Amygdala (tissue), 56 donors: ENCODE measurements at regions not wholly inside any gene's neighbourhood (a gene's known extent, or its start where the extent isn't known, plus 50 kb on each side); places are given as distances from the start of the nearest gene placed in this dataset.
"Not testable (repeated sequence)": the region's sequence is repeated elsewhere in the genome, so short reads cannot be mapped to it uniquely, and the experiment has no call there.

Experiments used
- DNase-seq, 56 donors: peaks; one replicate each; lab custom pipeline; 2025; lab: John Stamatoyannopoulos, UW

DNA sequence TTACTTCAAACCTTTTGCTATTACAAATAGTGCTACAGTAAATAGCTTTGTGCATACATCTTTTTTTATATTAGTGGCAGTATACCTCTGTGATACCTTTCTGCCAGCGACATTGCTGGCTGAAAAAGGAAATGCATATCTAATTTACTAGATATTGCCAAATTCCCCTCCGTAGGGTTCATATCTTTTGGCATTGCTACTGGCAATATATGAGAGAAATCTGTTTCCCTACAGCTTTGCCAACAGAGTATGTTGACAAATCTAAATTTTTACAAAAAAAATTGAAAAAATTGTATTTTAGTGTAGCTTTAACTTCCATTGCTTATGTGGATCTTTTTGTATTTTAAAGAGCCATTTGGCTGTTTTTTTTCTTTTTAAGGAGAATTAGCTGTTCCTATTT lies 426.7 kb downstream of the TRIB2 start:
- no peak for DNase-seq

DNA sequence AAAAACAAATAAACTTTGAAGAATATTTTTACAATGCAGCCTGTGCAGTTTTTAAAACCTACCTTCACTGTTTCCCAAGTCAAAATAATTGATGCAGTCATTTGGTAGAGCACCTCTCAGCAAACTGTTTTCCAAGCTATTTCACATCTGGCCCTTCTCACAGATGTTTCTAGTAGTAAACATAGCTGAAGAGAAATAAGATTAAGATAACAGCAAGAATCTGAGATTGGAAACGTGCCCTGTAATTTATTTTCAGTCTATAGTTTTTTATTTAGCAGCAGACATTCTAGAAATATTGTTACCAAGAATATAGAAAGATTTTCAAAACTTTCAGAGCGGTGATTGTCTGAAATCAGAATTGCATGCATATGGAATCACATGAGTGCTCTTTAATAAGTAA lies 440.2 kb downstream of the TRIB2 start:
- DNase-seq: no peak

GRCh38 chr2:13158466-13158865 lies 441.7 kb downstream of the TRIB2 start:
- DNase-seq: no peak

DNA sequence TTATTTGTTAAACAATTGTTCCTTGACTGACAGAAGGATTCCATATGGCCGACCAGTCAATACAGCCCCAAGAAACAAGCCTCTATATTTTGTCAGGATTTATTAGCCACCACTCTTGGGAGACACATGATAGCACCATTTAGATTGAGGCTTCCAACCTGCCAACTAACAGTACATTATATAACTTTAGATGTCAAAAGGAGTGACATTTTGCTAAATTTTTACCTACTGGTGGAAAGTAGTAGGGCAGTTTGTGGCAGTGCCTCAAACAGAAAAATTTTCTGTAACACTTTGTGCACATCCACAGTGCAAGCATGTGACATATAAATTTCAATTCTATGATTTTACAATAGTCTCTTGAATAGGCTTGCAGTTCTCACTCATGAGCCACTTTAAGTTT lies 464.0 kb downstream of the TRIB2 start:
- DNase-seq: no peak

DNA sequence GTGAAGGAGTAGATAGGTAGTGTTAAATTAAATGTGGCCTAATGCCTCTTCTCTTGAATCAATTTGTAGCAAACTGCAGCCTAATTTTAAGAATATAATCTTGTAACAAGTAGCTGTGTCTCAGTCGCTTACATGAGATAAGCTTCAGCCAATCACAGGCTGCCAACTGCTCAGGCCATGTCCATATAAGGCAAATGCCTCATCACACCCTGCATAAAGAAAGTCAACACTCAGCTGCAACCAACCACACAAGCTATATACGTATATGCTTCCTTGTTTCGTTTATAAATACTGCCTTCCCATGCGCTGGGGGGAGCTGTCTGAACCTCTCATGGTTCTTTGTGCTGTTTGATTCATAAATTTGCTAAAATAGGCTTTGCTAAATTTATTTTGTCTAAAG lies 476.3 kb downstream of the TRIB2 start:
- no peak for DNase-seq

- no peak for DNase-seq
These were observed 477.2 kb downstream of the TRIB2 start for GRCh38 chr2:13193900-13194299.

DNA sequence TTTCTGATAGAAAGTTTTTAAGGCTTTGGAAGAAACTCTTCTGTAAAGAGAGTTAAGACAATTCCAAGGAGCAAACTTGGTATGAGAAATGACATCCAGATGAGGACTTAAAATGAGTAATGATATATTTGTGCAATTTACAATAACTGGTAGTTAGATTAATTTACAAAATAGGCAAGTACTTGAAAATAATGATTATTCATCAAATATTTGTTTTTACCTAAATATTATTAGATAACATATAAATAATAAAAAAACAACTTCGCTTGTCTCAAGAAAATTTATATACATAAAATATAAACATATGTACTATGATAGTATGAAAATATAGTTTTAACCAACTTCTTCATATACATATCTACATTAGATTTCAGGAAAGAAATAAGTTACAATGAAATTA lies 478.5 kb downstream of the TRIB2 start:
- DNase-seq: no peak

GRCh38 chr2:13197248-13197647 lies 480.5 kb downstream of the TRIB2 start:
- no peak for DNase-seq

DNA sequence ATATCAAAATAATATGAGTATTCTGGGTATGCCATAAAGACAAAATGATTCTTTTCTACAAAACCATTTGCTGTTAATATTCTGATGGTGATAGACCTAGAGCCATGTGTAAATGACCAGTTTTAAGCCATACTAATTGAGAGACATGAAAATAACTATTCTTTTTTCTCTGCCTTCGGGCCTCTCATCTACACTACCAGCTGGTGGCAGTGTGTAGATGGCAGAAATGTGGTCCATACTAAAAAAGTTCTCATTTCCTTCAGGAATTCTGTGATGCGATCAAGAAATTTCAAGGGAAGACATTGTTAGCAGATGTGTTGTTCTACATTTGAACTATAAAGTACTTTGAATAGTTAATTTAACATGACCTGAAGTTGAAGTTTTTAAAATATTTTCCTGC lies 485.2 kb downstream of the TRIB2 start:
- no peak for DNase-seq

DNA sequence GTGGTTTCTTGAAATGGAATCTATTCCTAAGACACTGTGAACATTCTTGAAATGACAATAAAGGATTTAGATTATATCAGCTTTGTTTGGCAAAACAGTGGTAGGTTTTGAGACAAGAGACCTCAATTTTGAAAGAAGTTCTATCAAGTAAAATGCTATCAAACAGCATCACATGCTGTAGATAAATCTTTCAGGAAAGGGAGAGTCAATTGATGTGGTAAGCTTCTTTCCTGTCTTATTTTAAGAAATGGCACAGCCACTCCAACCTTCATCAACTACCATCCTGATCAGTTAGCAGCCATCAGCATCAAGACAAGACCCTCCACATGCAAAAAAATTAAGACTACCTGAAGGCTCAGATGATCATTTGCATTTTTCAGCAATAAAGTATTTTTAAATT lies 495.4 kb downstream of the TRIB2 start:
- no peak for DNase-seq

DNA sequence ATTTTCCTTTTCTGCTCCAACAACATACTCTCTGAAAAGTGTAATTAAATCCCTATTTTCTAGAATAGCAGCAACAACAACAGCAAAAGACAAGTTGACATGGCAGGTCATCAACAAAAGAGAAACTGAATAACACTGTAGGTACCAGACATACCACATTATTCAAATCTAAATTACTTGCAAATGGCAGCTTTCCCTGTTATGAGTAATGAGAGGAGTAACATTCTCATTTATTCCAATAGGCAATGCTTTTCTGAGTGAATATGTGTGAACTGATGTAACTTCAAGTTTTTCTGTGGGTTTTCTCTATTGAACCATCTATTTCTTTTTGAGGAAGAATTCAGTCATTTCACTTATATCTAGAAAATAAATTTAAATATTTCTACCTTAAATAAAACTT lies 501.5 kb downstream of the TRIB2 start:
- no peak for DNase-seq

DNA sequence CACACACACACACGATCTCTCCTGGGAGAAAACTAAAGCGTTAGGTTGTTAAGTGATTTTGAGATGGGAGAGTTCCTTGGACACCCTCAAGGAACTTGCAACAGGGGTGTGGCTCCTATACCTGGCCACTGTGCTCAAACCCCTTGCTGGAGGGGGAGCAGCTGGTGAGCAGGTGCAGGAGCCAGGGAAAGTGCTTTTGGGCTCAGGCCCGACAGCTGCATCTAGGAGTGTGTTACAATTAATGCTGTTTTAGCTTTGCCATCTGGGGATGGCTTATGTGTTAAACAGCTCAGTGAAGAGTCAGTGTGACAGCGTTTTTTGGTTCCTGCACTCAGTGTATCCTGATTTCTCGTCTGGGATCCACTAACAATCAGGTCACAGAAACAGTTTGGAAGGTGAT lies 510.8 kb downstream of the TRIB2 start:
- DNase-seq: no peak

- DNase-seq: no peak
These were observed 513.5 kb downstream of the TRIB2 start for GRCh38 chr2:13230221-13230620.

GRCh38 chr2:13240061-13240460 lies 523.3 kb downstream of the TRIB2 start:
- DNase-seq: no peak

GRCh38 chr2:13240789-13241487 lies 524.2 kb downstream of the TRIB2 start:
- DNase-seq: no peak

GRCh38 chr2:13252615-13253014 lies 535.9 kb downstream of the TRIB2 start:
- DNase-seq: no peak

GRCh38 chr2:13255485-13255884 lies 538.7 kb downstream of the TRIB2 start:
- DNase-seq: no peak

- DNase-seq: no peak
These were observed 543.7 kb downstream of the TRIB2 start for GRCh38 chr2:13260402-13260801.

GRCh38 chr2:13266166-13266565 lies 549.4 kb downstream of the TRIB2 start:
- no peak for DNase-seq

DNA sequence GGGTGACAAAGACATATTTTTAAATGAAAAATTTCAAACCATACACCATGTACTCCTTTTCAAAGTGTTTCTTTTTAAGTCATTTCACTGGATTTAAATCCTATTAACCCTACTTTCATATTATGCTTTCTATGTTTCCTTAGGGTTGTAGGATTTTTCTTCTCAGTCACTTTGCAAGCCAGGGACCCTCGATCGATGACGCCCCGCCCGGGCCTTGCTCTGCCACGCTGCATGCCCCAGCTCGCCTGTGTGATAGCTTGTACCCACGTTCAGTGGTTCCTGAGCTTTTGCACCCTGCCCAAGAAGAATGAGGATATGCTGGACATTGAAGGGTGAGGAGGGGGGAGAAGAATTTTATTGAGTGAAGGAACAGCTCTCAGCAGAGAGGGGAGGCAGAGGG lies 568.0 kb downstream of the TRIB2 start:
- no peak for DNase-seq

DNA sequence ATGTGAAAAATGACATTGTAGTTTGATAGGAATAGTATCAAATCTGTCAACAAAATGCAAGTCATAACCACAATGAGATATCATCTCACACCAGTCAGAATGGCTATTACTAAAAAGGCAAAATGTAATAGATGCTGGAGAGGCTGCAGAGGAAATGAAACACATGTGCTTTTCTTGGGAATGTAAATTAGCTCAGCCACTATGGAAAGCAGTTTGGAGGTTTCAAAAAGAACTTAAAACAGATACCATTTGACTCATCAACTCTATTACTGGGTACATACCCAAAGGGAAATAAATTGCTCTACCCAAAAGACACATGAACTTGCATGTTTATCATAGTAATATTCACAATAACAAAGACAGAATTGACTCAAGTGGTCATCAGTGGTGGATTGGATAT lies 572.6 kb downstream of the TRIB2 start:
- DNase-seq: no peak

DNA sequence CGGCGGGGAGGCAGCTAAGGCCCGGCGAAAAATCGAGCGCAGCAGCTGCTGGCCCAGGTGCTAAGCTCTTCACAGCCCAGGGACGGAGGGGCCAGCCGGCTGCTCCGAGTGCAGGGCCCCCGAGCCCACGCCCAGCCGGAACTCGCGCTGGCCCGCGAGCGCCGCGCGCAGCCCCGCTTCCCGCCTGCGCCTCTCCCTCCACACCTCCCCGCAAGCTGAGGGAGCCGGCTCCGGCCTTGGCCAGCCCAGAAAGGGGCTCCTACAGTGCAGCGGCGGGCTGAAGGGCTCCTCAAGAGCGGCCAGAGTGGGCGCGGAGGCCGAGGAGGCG lies 591.7 kb downstream of the TRIB2 start:
- not testable (repeated sequence) for DNase-seq

GRCh38 chr2:13308989-13309388 lies 592.3 kb downstream of the TRIB2 start:
- DNase-seq: no peak
